Fibroblast of upper back skin (primary cell): ENCODE measurements at regions not wholly inside any gene's neighbourhood (a gene's known extent, or its start where the extent isn't known, plus 50 kb on each side); places are given as distances from the start of the nearest gene placed in this dataset.
A peak's percentile ranks its signal among the peaks of the same experiment; 100 is the strongest.

ENCODE experiments used
- DNase-seq: peaks from one replicate; pipeline ENCODE4 v3.0.0-alpha.2; 2013

GRCh38 chr16:64823481-64824075 is 298.3 kb downstream of the CDH11 start:
- DNase-seq = no peak

- DNase-seq = no peak
Observed at GRCh38 chr16:64809876-64810629, 311.8 kb downstream of the CDH11 start.

- DNase-seq = no peak
Observed at GRCh38 chr16:64808474-64808873, 313.4 kb downstream of the CDH11 start.

GRCh38 chr16:64791756-64792155 is 330.1 kb downstream of the CDH11 start:
- DNase-seq = peak; percentile 70

- DNase-seq = no peak
Observed at GRCh38 chr16:64784635-64785034, 337.2 kb downstream of the CDH11 start.

- DNase-seq = no peak
Observed at GRCh38 chr16:64782484-64782883, 339.4 kb downstream of the CDH11 start.

- no peak for DNase-seq
Observed at GRCh38 chr16:64780445-64780844, 341.4 kb downstream of the CDH11 start.

- DNase-seq = no peak
Observed at GRCh38 chr16:64778777-64779176, 343.1 kb downstream of the CDH11 start.

GRCh38 chr16:64773638-64774037 is 348.2 kb downstream of the CDH11 start:
- DNase-seq = peak; percentile 22

- DNase-seq = peak; percentile 25
Observed at GRCh38 chr16:64773184-64773583, 348.7 kb downstream of the CDH11 start.

- no peak for DNase-seq
Observed at GRCh38 chr16:64771273-64771672, 350.6 kb downstream of the CDH11 start.

GRCh38 chr16:64762211-64762610 is 359.7 kb downstream of the CDH11 start:
- no peak for DNase-seq

GRCh38 chr16:64754279-64754678 is 367.6 kb downstream of the CDH11 start:
- DNase-seq = peak; percentile 50

GRCh38 chr16:64751906-64752305 is 370.0 kb downstream of the CDH11 start:
- peak; percentile 93 for DNase-seq

- no peak for DNase-seq
Observed at GRCh38 chr16:64749346-64749745, 372.5 kb downstream of the CDH11 start.

GRCh38 chr16:64745258-64745930 is 376.5 kb downstream of the CDH11 start:
- DNase-seq = peak; percentile 48

GRCh38 chr16:64742455-64743223 is 379.2 kb downstream of the CDH11 start:
- DNase-seq = no peak

- no peak for DNase-seq
Observed at GRCh38 chr16:64740261-64740660, 381.6 kb downstream of the CDH11 start.

GRCh38 chr16:64738321-64738960 is 383.4 kb downstream of the CDH11 start:
- peak; percentile 90 for DNase-seq

GRCh38 chr16:64736857-64737256 is 385.0 kb downstream of the CDH11 start:
- no peak for DNase-seq

- no peak for DNase-seq
Observed at GRCh38 chr16:64731891-64732290, 390.0 kb downstream of the CDH11 start.

GRCh38 chr16:64730261-64730660 is 391.6 kb downstream of the CDH11 start:
- no peak for DNase-seq

GRCh38 chr16:64724339-64724738 is 397.5 kb downstream of the CDH11 start:
- DNase-seq = no peak
